GM19395 (cell line): ENCODE measurements at regions not wholly inside any gene's neighbourhood (a gene's known extent, or its start where the extent isn't known, plus 50 kb on each side); places are given as distances from the start of the nearest gene placed in this dataset.
"Not testable (repeated sequence)": the region's sequence is repeated elsewhere in the genome, so short reads cannot be mapped to it uniquely, and the experiment has no call there.

Experiments used
- ATAC-seq: cut with Tn5 transposase; IDR thresholded peaks from one replicate; pipeline ENCODE4 v1.9.1; 2021; ENCODE audit warnings: mild to moderate bottlenecking, moderate library complexity; ENCODE audit not compliant: unreplicated experiment

- ATAC-seq, result no peak
Observed at GRCh38 chr3:25171118-25171807, 256.8 kb upstream of the RARB start.

GRCh38 chr3:25171897-25172296 is 256.2 kb upstream of the RARB start:
- ATAC-seq, result no peak

GRCh38 chr3:25173606-25174005 is 254.5 kb upstream of the RARB start:
- no peak for ATAC-seq

- ATAC-seq, result no peak
Observed at GRCh38 chr3:25174251-25174650, 253.8 kb upstream of the RARB start.

- no peak for ATAC-seq
Observed at GRCh38 chr3:25177041-25177440, 251.0 kb upstream of the RARB start.

GRCh38 chr3:25178672-25179071 is 249.4 kb upstream of the RARB start:
- no peak for ATAC-seq

GRCh38 chr3:25181096-25181495 is 247.0 kb upstream of the RARB start:
- no peak for ATAC-seq

GRCh38 chr3:25182794-25183193 is 245.3 kb upstream of the RARB start:
- no peak for ATAC-seq

- no peak for ATAC-seq
Observed at GRCh38 chr3:25184641-25185250, 243.3 kb upstream of the RARB start.

- ATAC-seq, result no peak
Observed at GRCh38 chr3:25191673-25192072, 236.4 kb upstream of the RARB start.

- not testable (repeated sequence) for ATAC-seq
Observed at GRCh38 chr3:25199567-25199966, 228.5 kb upstream of the RARB start.

- no peak for ATAC-seq
Observed at GRCh38 chr3:25212736-25213135, 215.3 kb upstream of the RARB start.

- no peak for ATAC-seq
Observed at GRCh38 chr3:25214034-25214433, 214.0 kb upstream of the RARB start.

GRCh38 chr3:25218362-25218761 is 209.7 kb upstream of the RARB start:
- ATAC-seq, result no peak

GRCh38 chr3:25226747-25227146 is 201.3 kb upstream of the RARB start:
- no peak for ATAC-seq

GRCh38 chr3:25229586-25229985 is 198.5 kb upstream of the RARB start:
- no peak for ATAC-seq

GRCh38 chr3:25235031-25235430 is 193.0 kb upstream of the RARB start:
- ATAC-seq, result no peak

- ATAC-seq, result no peak
Observed at GRCh38 chr3:25235466-25235865, 192.6 kb upstream of the RARB start.

GRCh38 chr3:25237602-25238001 is 190.5 kb upstream of the RARB start:
- no peak for ATAC-seq

GRCh38 chr3:25239042-25239441 is 189.0 kb upstream of the RARB start:
- ATAC-seq, result no peak

GRCh38 chr3:25246913-25247312 is 181.2 kb upstream of the RARB start:
- ATAC-seq, result no peak

- ATAC-seq, result no peak
Observed at GRCh38 chr3:25252291-25252690, 175.8 kb upstream of the RARB start.

- no peak for ATAC-seq
Observed at GRCh38 chr3:25257026-25257425, 171.0 kb upstream of the RARB start.
